Fibroblast of lung (primary cell): ENCODE measurements at regions not wholly inside any gene's neighbourhood (a gene's known extent, or its start where the extent isn't known, plus 50 kb on each side); places are given as distances from the start of the nearest gene placed in this dataset.

Experiments used
- DNase-seq, 2 donors: peaks; one replicate each; pipeline versions ENCODE4 v3.0.0 to v3.0.0-alpha.2; 2010; ENCODE audit warnings: low read depth in 2 of 2
- H2AFZ ChIP-seq: 2 replicates; pipeline ENCODE4 v1.5.1; 2012; ENCODE audit warnings: low read length, control low read depth, inconsistent platforms
- H3K27ac ChIP-seq: 2 replicates; pipeline ENCODE4 v1.5.1; 2011; ENCODE audit warnings: low read length, control low read depth; ENCODE audit not compliant: insufficient read depth
- H3K27me3 ChIP-seq: 2 replicates; pipeline ENCODE4 v1.5.1; 2011; ENCODE audit warnings: mild to moderate bottlenecking, low read length; ENCODE audit not compliant: control insufficient read depth, insufficient read depth
- H3K36me3 ChIP-seq: 2 replicates; pipeline ENCODE4 v1.5.1; 2011; ENCODE audit warnings: low read length; ENCODE audit not compliant: control insufficient read depth, insufficient read depth
- H3K4me1 ChIP-seq: 2 replicates; pipeline ENCODE4 v1.5.1; 2011; ENCODE audit warnings: low read length; ENCODE audit not compliant: control insufficient read depth, insufficient read depth; ENCODE audit errors: extremely low read depth
- H3K4me2 ChIP-seq: 2 replicates; pipeline ENCODE4 v1.5.1; 2011; ENCODE audit warnings: low read length, control low read depth; ENCODE audit not compliant: insufficient read depth; ENCODE audit errors: extremely low read depth
- H3K4me3 ChIP-seq, 4 experiments: fragments of 200-600 bp in 1 of 4; sonication (generic) in 1 of 4; replicated peaks in 1 of 4; 2 replicates each; pipeline ENCODE4 v1.5.1; 2011 to 2016; ENCODE audit warnings: low read length in 4 of 4, low read depth in 3 of 4, mild to moderate bottlenecking in 3 of 4, control low read depth in 2 of 4, inconsistent platforms in 1 of 4, mixed read lengths in 1 of 4; ENCODE audit not compliant: insufficient read depth in 1 of 4; ENCODE audit errors: control extremely low read depth in 1 of 4
- H3K79me2 ChIP-seq: 2 replicates; pipeline ENCODE4 v1.5.1; 2012; ENCODE audit warnings: mild to moderate bottlenecking, low read length, inconsistent platforms; ENCODE audit not compliant: control insufficient read depth, insufficient read depth
- H3K9ac ChIP-seq: 2 replicates; pipeline ENCODE4 v1.5.1; 2011; ENCODE audit warnings: mild to moderate bottlenecking, low read length, control low read depth; ENCODE audit not compliant: insufficient read depth
- H3K9me3 ChIP-seq: 2 replicates; pipeline ENCODE4 v1.5.1; 2012; ENCODE audit warnings: low read depth, low read length; ENCODE audit not compliant: control insufficient read depth, insufficient read depth
- H4K20me1 ChIP-seq: 2 replicates; pipeline ENCODE4 v1.5.1; 2011; ENCODE audit warnings: low read length; ENCODE audit not compliant: control insufficient read depth, insufficient read depth; ENCODE audit errors: extremely low read depth
- EZH2 ChIP-seq: IDR thresholded peaks from 2 replicates; pipeline ENCODE4 v1.5.1; 2012; ENCODE audit warnings: low read length, control low read depth, mild to moderate bottlenecking; ENCODE audit errors: missing control alignments
- TF ChIP-seq, protein P1 (sequence below), 2 donors: IDR thresholded peaks in 1 of 2; conservative IDR thresholded peaks in 1 of 2; 1 replicate in 1 of 2; 2 replicates in 1 of 2; pipeline ENCODE4 v1.5.1; 2011 to 2012; ENCODE audit warnings: low read length in 2 of 2, control low read depth in 1 of 2, inconsistent platforms in 1 of 2, low read depth in 1 of 2, mild to moderate bottlenecking in 1 of 2

DNA sequence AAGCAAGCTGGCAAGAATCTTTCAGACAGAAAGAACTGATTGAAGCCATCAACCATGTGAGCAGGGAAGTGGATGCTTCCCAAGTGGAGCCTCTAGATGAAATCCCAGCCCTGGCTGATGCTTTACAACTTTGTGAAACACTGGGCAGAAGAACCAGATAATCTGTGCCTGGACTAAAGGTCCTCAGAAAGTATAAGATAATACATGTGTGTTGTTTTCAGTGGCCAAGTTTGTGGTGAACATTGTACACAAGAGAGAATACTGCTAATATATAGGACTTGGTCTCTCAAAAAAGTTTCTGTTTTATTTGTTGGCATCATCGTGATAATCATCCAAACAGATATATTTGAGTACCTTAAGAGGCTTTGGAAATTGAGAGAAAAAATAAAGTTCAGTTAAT lies 1367.8 kb upstream of the IGFBP7 start:
- H3K79me2 ChIP-seq = no peaks in the 10 kb centered on the region

GRCh38 chr4:58477513-58477912 lies 1367.3 kb upstream of the IGFBP7 start:
- Histone ChIP-seq H3K4me2 (no peak overlapping the region), H3K27ac (no peak overlapping the region), H3K4me1 (no peaks in the 10 kb centered on the region), H3K9me3 (no peaks in the 10 kb centered on the region), H3K36me3 (no peaks in the 10 kb centered on the region), H4K20me1 (no peaks in the 10 kb centered on the region), H3K79me2 (no peaks in the 10 kb centered on the region), H2AFZ (no peak overlapping the region), H3K27me3 (no peaks in the 10 kb centered on the region), H3K4me3 (no peak overlapping the region), H3K9ac (no peak overlapping the region)
- TF ChIP-seq, protein P1, sequence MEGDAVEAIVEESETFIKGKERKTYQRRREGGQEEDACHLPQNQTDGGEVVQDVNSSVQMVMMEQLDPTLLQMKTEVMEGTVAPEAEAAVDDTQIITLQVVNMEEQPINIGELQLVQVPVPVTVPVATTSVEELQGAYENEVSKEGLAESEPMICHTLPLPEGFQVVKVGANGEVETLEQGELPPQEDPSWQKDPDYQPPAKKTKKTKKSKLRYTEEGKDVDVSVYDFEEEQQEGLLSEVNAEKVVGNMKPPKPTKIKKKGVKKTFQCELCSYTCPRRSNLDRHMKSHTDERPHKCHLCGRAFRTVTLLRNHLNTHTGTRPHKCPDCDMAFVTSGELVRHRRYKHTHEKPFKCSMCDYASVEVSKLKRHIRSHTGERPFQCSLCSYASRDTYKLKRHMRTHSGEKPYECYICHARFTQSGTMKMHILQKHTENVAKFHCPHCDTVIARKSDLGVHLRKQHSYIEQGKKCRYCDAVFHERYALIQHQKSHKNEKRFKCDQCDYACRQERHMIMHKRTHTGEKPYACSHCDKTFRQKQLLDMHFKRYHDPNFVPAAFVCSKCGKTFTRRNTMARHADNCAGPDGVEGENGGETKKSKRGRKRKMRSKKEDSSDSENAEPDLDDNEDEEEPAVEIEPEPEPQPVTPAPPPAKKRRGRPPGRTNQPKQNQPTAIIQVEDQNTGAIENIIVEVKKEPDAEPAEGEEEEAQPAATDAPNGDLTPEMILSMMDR (conservative IDR thresholded peaks at IDR 0.05 in 1 of 2, IDR thresholded peaks at IDR 0.05 in 1 of 2; ENCODE audit: low read depth in 1 of 2, low read length in 2 of 2) = no peak
- TF ChIP-seq EZH2 = no peak
- no peak for DNase-seq

More for the DNA sequence above, 1367.8 kb upstream of the IGFBP7 start:
- Histone ChIP-seq H3K9me3 (no peaks in the 10 kb centered on the region), H3K27ac (no peak overlapping the region), H3K4me2 (no peak overlapping the region), H3K4me1 (no peaks in the 10 kb centered on the region), H2AFZ (no peak overlapping the region), H3K27me3 (no peaks in the 10 kb centered on the region), H4K20me1 (no peaks in the 10 kb centered on the region), H3K9ac (no peak overlapping the region), H3K36me3 (no peaks in the 10 kb centered on the region), H3K4me3 (no peak overlapping the region)
- TF ChIP-seq, protein P1 (conservative IDR thresholded peaks at IDR 0.05 in 1 of 2, IDR thresholded peaks at IDR 0.05 in 1 of 2; ENCODE audit: low read depth in 1 of 2, low read length in 2 of 2) = no peak
- TF ChIP-seq EZH2 = no peak
- DNase-seq = no peak

DNA sequence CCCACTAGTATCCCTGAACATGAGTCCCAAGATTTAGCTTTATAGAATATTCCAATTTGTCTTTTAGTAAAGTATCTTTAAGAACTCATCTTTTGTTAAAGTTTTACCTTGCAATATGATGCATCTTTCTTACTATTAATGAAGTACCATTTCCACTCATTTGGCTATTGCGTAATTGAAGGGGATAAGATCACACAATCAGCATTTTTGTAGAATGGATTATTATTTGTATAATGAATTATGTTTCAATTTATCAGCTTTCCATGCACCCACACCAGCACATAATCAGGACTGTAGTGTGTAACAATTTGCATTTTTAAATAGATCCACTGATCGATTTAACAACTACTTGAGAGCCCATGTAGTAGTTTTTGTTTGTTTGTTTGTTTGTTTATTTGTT lies 1364.9 kb upstream of the IGFBP7 start:
- no peaks in the 10 kb centered on the region for H3K9me3 ChIP-seq
- H3K4me1 ChIP-seq = no peaks in the 10 kb centered on the region
- no peak overlapping the region for H3K4me3 ChIP-seq
- H4K20me1 ChIP-seq = no peaks in the 10 kb centered on the region
- H3K36me3 ChIP-seq = no peaks in the 10 kb centered on the region
- TF ChIP-seq, protein P1 (conservative IDR thresholded peaks at IDR 0.05 in 1 of 2, IDR thresholded peaks at IDR 0.05 in 1 of 2; ENCODE audit: low read depth in 1 of 2, low read length in 2 of 2) = no peak
- no peak for TF ChIP-seq EZH2
- no peak for DNase-seq
- no peak overlapping the region for H3K27ac ChIP-seq
- no peaks in the 10 kb centered on the region for H3K27me3 ChIP-seq
- H3K9ac ChIP-seq = no peak overlapping the region
- H3K79me2 ChIP-seq = no peaks in the 10 kb centered on the region
- no peak overlapping the region for H2AFZ ChIP-seq
- H3K4me2 ChIP-seq = no peak overlapping the region
